ENCODE measurements at regions not wholly inside any gene's neighbourhood (a gene's known extent, or its start where the extent isn't known, plus 50 kb on each side); places are given as distances from the start of the nearest gene placed in this dataset.

DNA sequence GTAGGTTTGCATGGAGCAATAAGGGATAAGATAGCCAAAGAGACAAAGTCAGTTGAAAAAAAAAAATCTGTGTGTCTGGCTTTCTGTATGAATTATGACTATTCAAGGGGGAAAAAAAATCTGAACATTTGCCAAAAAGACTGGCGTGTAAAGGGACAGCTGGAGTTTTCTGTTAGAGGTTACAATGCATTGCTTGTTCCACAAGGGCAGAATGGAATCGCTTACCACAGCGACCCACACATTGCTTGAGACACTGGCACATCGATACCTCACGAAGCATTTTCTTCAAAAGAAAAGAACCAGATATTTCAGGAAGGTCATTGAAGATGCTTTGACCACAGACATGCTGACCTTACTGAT, 327.8 kb downstream of the TMEM167A start:
- TF ChIP-seq, protein P1, sequence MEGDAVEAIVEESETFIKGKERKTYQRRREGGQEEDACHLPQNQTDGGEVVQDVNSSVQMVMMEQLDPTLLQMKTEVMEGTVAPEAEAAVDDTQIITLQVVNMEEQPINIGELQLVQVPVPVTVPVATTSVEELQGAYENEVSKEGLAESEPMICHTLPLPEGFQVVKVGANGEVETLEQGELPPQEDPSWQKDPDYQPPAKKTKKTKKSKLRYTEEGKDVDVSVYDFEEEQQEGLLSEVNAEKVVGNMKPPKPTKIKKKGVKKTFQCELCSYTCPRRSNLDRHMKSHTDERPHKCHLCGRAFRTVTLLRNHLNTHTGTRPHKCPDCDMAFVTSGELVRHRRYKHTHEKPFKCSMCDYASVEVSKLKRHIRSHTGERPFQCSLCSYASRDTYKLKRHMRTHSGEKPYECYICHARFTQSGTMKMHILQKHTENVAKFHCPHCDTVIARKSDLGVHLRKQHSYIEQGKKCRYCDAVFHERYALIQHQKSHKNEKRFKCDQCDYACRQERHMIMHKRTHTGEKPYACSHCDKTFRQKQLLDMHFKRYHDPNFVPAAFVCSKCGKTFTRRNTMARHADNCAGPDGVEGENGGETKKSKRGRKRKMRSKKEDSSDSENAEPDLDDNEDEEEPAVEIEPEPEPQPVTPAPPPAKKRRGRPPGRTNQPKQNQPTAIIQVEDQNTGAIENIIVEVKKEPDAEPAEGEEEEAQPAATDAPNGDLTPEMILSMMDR (IDR thresholded peaks at IDR 0.05) = no peak
- no peak for TF ChIP-seq POLR2A (IDR thresholded peaks at IDR 0.05)

All from uterus (tissue), 2 donors.